GM19467 (cell line): ENCODE measurements at regions not wholly inside any gene's neighbourhood (a gene's known extent, or its start where the extent isn't known, plus 50 kb on each side); places are given as distances from the start of the nearest gene placed in this dataset.

Source experiments
- ATAC-seq: cut with Tn5 transposase; IDR thresholded peaks from one replicate; pipeline ENCODE4 v1.9.1; 2021; ENCODE audit warnings: mild to moderate bottlenecking, moderate library complexity; ENCODE audit not compliant: unreplicated experiment

GRCh38 chr15:89421219-89421618, 75.2 kb downstream of the RHCG start:
- no peak for ATAC-seq

DNA sequence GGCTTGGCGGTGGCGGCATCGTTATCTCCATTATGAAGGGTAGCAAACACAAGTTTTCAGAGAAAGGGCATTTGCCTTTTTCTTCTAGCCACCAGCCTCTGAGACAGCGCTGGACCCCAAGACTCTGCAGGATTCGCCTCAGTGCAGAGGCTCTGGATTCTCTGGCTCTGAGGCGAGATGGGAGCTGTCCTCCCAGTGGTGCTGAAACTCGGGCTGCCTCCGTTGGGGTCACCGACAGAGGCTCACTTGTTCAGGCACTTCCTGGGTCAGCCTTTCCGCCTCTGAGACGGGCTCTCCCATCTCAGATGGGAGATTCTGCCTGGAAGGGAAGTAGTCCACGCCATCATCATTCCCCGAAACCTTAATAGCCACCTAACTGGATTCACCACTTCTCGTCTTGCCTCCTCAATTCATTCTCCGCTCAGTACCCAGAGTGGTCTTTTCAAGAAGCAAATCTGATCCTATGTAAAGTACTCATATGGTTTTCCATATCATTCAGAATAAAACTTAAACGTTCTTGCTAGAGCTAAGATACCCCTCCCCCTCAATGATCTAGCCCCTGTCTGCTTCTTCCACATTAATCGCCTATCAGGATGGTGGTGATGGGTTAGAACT, 76.9 kb downstream of the RHCG start:
- ATAC-seq = no peak

- ATAC-seq = no peak
Measured at GRCh38 chr15:89417206-89417725, 79.1 kb downstream of the RHCG start.

DNA sequence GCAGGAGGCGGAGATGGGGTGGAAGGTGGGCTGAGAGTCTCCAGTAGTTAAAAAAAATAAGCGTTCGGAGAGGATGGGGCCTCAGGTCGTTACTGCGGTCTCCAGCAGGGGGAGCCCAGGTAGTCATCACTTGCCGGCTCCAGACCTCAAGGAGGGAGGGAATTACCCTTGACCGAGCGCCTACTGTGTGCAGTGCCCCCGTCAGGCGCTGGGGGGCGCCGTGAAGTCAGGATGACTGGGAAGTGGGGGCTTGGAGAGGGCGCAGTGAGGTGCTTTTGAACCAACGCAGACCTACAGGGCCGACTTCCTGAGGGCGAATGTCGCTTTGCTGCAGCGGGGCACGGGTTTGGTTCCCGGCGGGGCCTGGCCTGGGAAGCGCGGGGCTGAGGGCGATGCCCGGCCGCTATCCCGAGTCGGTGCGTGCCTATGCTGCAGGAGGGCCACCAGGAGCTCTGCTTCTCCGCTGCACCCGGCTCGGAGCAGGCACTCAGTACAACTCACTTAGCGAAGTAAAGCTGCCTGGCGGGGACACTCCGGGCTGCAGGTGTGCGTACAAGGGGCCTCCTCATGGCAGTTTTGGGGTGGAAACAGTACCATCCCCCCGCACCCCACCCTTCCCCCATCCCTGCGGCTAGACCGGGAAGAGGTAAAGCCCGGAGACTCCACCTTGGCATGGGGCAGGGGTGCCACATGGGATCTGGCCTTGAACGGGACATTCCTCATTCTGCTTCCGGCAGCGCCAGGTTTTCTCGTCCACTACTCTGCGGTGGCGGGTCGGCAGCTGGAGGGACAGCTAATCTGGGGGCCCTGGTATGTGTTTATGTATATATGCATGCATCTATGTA, 79.8 kb downstream of the RHCG start:
- ATAC-seq = peak; percentile 74

DNA sequence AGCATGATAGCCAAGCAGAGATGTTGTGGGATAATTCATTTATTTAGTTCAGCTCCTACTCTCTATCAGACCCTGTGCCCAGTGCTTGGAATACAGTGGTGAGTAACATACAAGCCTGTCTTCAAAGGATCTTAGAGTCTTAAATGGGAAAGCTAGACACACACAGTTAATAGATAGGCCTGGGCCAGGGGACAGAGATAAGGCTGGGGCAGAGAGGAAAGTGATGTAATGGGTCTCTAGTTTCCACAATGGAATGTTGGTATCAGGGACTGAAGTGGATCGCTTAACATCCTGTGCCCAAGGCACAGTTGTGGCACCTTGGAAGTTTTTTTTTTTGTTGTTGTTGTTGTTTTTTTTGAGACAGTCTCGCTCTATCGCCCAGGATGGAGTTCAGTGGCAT, 79.9 kb upstream of the POLG start:
- no peak for ATAC-seq

DNA sequence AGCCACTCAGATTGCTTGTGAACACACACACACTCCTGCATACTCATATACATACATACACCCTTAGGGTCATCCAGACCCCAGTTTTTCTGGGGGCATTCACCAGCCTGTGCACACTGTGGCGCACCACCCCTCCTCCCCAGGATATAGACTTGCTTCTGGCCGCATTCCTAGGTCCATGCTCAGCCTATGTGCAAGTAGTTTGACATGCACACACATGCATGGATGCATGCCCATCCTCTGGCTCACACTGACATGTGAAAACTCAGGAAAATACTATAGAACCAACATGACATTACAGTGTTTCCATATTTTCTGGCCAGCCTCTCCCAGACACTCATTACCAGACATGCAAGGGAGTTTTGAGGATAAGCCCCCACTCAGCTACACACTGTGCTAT, 79.3 kb upstream of the POLG start:
- ATAC-seq = no peak

DNA sequence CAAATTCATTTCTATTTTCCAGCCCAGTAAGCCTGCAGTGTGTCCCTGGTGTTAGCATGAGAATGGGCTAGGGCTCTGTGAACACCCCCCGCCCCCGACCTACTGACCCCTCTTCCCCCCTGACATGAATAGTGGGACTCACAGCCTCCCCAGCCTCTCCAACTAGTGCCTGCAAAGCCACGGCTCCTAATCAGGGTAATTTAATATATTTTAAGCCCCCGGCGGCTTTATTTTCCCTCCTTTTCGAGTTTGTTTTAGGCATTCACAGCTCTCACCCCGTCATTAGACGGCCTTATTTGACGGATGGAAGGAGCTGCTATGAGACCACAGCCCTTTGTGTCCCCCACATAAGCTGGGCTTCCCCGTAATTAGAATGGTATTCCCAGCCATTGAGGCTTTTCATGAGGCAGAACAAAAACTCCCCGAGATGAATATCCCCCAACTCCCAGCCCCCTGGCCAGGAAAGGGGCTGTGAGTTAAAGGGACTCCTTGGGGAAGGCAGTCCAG, 78.3 kb upstream of the POLG start:
- ATAC-seq = no peak

DNA sequence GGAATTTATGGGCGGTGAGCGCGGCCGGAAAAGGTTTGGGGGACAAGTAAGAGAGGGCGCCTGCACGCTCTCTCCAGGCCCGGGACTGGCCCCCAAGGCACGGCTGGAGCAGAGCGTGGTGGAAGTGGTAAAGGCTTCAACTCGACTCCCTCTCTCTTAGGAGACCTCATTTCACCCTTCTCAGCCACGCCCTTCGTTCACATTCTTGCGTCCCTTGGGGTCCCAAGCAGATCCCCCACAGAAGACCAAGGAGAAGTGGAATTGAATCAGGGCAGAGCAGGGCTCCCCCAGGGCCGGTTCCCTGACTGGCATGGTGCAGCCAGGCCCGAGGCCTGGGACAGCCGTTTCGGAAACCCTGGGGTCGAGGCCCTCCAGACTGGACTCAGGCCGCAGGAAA, 75.4 kb upstream of the POLG start:
- no peak for ATAC-seq

- no peak for ATAC-seq
Measured at GRCh38 chr15:89409184-89410038, 74.8 kb upstream of the POLG start.

GRCh38 chr15:89408372-89409183, 74.0 kb upstream of the POLG start:
- ATAC-seq = no peak

- ATAC-seq = no peak
Measured at GRCh38 chr15:89406940-89407607, 72.5 kb upstream of the POLG start.

DNA sequence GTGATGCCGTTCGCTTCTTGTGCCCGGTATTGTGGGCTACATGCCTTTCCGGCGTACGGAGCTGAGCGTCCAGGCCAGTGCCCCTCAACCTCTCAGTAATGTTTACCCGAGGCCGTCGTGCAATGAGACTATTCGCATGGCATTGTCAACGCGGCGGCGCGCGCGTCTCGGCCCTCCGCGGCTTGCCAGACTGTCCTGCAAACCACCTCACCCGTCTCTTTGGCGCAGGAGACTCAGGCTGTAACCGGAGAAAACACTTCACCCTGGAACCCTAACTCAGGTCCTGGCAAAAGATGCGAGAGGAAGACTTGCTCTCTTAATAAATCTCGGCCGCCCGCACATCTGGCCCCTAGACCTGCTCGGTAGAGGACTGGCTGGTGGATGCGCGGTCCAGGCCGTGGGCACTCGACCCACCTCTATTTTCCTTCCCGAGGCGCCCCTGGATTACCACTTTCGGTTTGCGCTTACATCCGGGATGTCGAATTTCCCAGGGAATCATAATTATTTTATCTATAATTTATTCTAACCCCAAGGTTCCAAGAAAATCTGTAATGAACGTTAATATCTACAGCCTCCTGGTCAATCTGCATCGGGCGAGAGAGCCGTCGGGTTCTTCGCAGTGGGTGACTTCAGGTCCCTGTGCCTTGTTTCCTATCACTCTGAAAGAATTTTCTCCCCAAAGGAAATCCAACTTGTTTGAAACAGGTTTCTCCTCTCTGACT, 71.8 kb upstream of the POLG start:
- no peak for ATAC-seq

DNA sequence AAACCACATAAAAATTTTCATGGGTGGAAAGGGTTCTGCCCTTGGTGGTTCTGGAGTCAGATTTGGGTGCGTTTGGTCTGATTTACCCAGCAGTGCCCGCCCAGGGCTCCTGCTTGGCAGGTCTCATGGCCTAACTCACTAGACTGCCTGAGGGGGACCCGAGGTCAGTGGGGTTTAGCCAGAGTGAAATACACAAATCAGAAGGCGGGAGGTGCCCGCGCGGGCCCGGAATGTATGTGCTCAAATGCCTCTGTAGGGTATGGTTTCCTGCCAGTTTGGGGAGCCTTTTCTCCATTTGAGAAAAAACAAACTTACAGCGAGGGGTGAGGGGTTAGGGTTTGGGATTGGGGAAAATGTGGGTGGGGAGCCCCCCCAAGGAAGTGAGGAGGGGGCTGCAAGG, 70.9 kb upstream of the POLG start:
- ATAC-seq = no peak

DNA sequence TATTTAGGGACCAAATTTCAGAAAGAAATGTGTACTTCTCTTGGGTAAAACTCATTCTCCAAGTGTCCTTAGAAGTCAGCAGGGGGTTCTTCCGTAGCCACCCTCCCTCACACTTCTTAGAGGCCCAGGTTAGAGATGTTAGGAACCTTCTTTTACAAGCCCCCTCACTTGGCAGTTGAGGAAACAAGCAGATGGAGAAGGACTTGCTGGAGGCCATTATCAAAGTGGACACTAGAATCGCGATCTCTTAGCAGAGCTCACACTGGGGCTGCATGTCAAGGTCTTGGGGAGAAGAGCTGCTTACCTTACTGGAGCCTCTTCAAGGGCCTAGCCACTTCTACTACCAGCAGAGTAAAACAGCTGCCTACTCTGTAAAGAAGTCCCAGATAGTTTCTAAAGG, 69.4 kb upstream of the POLG start:
- ATAC-seq = no peak

- ATAC-seq = no peak
Measured at GRCh38 chr15:89402518-89402805, 67.8 kb upstream of the POLG start.

- no peak for ATAC-seq
Measured at GRCh38 chr15:89401631-89402517, 67.2 kb upstream of the POLG start.

DNA sequence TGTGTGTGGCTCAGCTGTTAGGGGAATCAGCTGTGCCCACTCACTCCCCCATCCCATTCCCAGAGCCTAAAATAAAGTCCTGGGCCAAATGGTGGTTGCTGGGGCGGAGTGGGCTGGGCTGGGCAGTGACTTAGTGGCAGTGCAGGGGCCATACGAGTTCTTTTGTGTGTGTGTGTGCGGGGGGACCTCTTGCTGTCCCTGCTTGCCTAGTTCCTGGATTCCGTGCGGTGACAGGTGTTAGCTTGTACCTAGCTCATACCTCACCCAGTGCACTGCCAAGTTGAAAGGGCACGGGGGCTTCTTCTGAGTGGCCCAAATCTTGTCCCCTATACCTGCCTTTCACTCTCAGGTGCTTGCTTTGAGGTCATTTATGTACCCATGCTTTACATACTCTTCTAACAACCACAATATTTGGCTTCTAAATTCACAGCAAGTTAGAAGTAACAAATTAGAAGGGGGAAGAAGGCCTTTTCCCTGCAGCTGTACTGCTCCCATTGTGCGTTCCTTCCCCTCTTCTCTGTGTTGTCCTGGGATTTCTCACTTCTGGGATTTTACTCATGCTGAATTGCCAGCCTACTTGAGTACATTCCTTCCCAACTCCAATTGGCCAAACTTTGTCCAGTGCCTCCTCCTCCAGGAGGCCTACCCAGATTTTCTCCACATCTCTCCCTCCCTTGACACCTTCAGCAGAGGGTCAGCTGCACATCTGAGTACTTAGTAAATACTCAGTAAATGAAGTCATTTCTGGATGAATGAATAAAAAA, 66.3 kb upstream of the POLG start:
- no peak for ATAC-seq
